Astrocyte (in vitro differentiated cells and primary cell): ENCODE measurements at regions not wholly inside any gene's neighbourhood (a gene's known extent, or its start where the extent isn't known, plus 50 kb on each side); places are given as distances from the start of the nearest gene placed in this dataset.

ENCODE experiments used
- DNase-seq: peaks from one replicate; pipeline ENCODE4 v3.0.0-alpha.2; 2010; ENCODE audit warnings: low read depth
- FAIRE-seq: peaks from 2 replicates; lab custom pipeline; 2011; peaks lifted over from hg19 to GRCh38; lab: Jason Lieb, UNC
- H2AFZ ChIP-seq: 2 replicates; pipeline ENCODE4 v1.6.0; 2012; ENCODE audit warnings: low read depth, low read length, inconsistent platforms
- H3K27ac ChIP-seq: 2 replicates; pipeline ENCODE4 v1.5.1; 2011; ENCODE audit warnings: low read depth, low read length, inconsistent platforms
- H3K27me3 ChIP-seq: 2 replicates; pipeline ENCODE4 v1.6.0; 2011; ENCODE audit warnings: low read length, inconsistent platforms; ENCODE audit not compliant: insufficient read depth
- H3K36me3 ChIP-seq: 2 replicates; pipeline ENCODE4 v1.5.1; 2011; ENCODE audit warnings: low read length, inconsistent platforms; ENCODE audit not compliant: insufficient read depth
- H3K4me1 ChIP-seq: 2 replicates; pipeline ENCODE4 v1.5.1; 2011; ENCODE audit warnings: low read length, inconsistent platforms; ENCODE audit not compliant: insufficient read depth
- H3K4me2 ChIP-seq: 2 replicates; pipeline ENCODE4 v1.6.0; 2012; ENCODE audit warnings: low read length, inconsistent platforms
- H3K4me3 ChIP-seq: 2 replicates; pipeline ENCODE4 v1.5.1; 2011; ENCODE audit warnings: low read depth, mild to moderate bottlenecking, low read length, inconsistent platforms; ENCODE audit not compliant: insufficient read depth
- H3K79me2 ChIP-seq: 2 replicates; pipeline ENCODE4 v1.6.0; 2012; ENCODE audit warnings: mild to moderate bottlenecking, low read length, inconsistent platforms; ENCODE audit not compliant: insufficient read depth
- H3K9ac ChIP-seq: 2 replicates; pipeline ENCODE4 v1.6.0; 2012; ENCODE audit warnings: mild to moderate bottlenecking, low read length, inconsistent platforms
- H3K9me3 ChIP-seq: 2 replicates; pipeline ENCODE4 v1.5.1; 2012; ENCODE audit warnings: low read depth, mild to moderate bottlenecking, low read length, inconsistent platforms; ENCODE audit not compliant: insufficient read depth
- H4K20me1 ChIP-seq: 2 replicates; pipeline ENCODE4 v1.6.0; 2012; ENCODE audit warnings: low read length, inconsistent platforms; ENCODE audit not compliant: insufficient read depth
- H3K27ac Mint-ChIP-seq: one replicate; pipeline ENCODE4 v1.8.0; 2021; ENCODE audit warnings: mild to moderate bottlenecking, mixed read lengths; ENCODE audit not compliant: unreplicated experiment
- H3K27me3 Mint-ChIP-seq: one replicate; pipeline ENCODE4 v1.8.0; 2021; ENCODE audit warnings: low read depth, mixed read lengths; ENCODE audit not compliant: unreplicated experiment
- H3K36me3 Mint-ChIP-seq: one replicate; pipeline ENCODE4 v1.8.0; 2021; ENCODE audit warnings: low read depth, mixed read lengths; ENCODE audit not compliant: unreplicated experiment
- H3K4me1 Mint-ChIP-seq: one replicate; pipeline ENCODE4 v1.8.0; 2021; ENCODE audit warnings: low read depth, mixed read lengths; ENCODE audit not compliant: unreplicated experiment
- H3K4me3 Mint-ChIP-seq: one replicate; pipeline ENCODE4 v1.8.0; 2021; ENCODE audit warnings: mild to moderate bottlenecking, moderate library complexity, mixed read lengths; ENCODE audit not compliant: unreplicated experiment
- H3K9me3 Mint-ChIP-seq: one replicate; pipeline ENCODE4 v1.8.0; 2021; ENCODE audit warnings: mild to moderate bottlenecking, mixed read lengths; ENCODE audit not compliant: unreplicated experiment
- EZH2 ChIP-seq: IDR thresholded peaks from 2 replicates; pipeline ENCODE4 v1.6.1; 2012; ENCODE audit warnings: mild to moderate bottlenecking, low read length, inconsistent platforms; ENCODE audit not compliant: insufficient read depth
- TF ChIP-seq, protein P1 (sequence below): IDR thresholded peaks from 2 replicates; pipeline ENCODE4 v1.5.1; 2011; ENCODE audit warnings: low read depth, mild to moderate bottlenecking, inconsistent platforms, low read length, moderate library complexity; ENCODE audit not compliant: insufficient read depth

DNA sequence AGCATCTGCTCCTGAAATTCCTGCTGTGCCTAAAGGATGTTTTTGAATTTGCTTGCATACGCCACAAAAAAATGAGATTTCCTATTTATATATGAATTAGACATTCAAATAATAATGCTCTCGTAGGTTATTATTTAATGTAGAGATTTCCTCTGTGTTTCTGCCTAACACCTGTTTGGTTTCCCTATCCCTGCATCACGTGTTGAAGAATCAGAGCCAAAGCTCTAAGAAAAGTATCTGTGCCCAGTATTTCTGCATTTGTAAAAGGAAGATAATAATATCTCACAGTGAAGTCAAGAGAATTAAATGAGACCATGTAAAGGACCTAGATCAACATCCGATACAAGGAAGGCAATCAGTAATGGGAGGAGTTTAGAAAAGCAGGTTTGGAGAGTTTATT lies 179.5 kb downstream of the HNRNPD start:
- Histone ChIP-seq H3K79me2 (no peaks in the 10 kb centered on the region), H2AFZ (no peak overlapping the region), H3K4me2 (no peak overlapping the region), H3K4me1 (no peaks in the 10 kb centered on the region), H3K27ac (no peak overlapping the region), H3K9ac (no peak overlapping the region), H3K36me3 (no peaks in the 10 kb centered on the region), H4K20me1 (no peaks in the 10 kb centered on the region), H3K9me3 (no peaks in the 10 kb centered on the region), H3K27me3 (no peaks in the 10 kb centered on the region), H3K4me3 (no peak overlapping the region)
- Mint-ChIP-seq H3K27me3 (peaks cover 19% of the 10 kb centered on the region), H3K4me1 (no peaks in the 10 kb centered on the region), H3K9me3 (no peaks in the 10 kb centered on the region), H3K36me3 (no peaks in the 10 kb centered on the region), H3K27ac (no peak overlapping the region), H3K4me3 (no peak overlapping the region)
- TF ChIP-seq, protein P1, sequence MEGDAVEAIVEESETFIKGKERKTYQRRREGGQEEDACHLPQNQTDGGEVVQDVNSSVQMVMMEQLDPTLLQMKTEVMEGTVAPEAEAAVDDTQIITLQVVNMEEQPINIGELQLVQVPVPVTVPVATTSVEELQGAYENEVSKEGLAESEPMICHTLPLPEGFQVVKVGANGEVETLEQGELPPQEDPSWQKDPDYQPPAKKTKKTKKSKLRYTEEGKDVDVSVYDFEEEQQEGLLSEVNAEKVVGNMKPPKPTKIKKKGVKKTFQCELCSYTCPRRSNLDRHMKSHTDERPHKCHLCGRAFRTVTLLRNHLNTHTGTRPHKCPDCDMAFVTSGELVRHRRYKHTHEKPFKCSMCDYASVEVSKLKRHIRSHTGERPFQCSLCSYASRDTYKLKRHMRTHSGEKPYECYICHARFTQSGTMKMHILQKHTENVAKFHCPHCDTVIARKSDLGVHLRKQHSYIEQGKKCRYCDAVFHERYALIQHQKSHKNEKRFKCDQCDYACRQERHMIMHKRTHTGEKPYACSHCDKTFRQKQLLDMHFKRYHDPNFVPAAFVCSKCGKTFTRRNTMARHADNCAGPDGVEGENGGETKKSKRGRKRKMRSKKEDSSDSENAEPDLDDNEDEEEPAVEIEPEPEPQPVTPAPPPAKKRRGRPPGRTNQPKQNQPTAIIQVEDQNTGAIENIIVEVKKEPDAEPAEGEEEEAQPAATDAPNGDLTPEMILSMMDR, result no peak
- FAIRE-seq (no peak), DNase-seq (no peak)

GRCh38 chr4:82192017-82192673 lies 181.6 kb downstream of the HNRNPD start:
- H3K36me3 ChIP-seq, result no peaks in the 10 kb centered on the region
- no peaks in the 10 kb centered on the region for H3K36me3 Mint-ChIP-seq
- TF ChIP-seq, protein P1, result no peak
- TF ChIP-seq EZH2, result no peak
- no peak overlapping the region for H3K27ac ChIP-seq
- no peak overlapping the region for H3K4me2 ChIP-seq
- no peak overlapping the region for H3K27ac Mint-ChIP-seq
- FAIRE-seq (no peak), DNase-seq (no peak)
- H3K4me3 ChIP-seq, result no peak overlapping the region
- no peaks in the 10 kb centered on the region for H3K4me1 ChIP-seq
- H3K9ac ChIP-seq, result no peak overlapping the region
- no peaks in the 10 kb centered on the region for H3K9me3 ChIP-seq
- peaks cover 2% of the 10 kb centered on the region for H3K9me3 Mint-ChIP-seq
- H3K4me3 Mint-ChIP-seq, result no peak overlapping the region
- no peak overlapping the region for H2AFZ ChIP-seq
- H3K79me2 ChIP-seq, result no peaks in the 10 kb centered on the region
- no peaks in the 10 kb centered on the region for H3K4me1 Mint-ChIP-seq
- no peaks in the 10 kb centered on the region for H3K27me3 ChIP-seq
- H4K20me1 ChIP-seq, result no peaks in the 10 kb centered on the region
- H3K27me3 Mint-ChIP-seq, result peaks cover 19% of the 10 kb centered on the region

GRCh38 chr4:82181789-82182188 lies 192.0 kb downstream of the HNRNPD start:
- TF ChIP-seq, protein P1, result no peak
- no peak for TF ChIP-seq EZH2
- no peaks in the 10 kb centered on the region for H4K20me1 ChIP-seq
- H3K4me3 Mint-ChIP-seq, result no peak overlapping the region

More at GRCh38 chr4:82181789-82182188, 192.0 kb downstream of the HNRNPD start:
- H3K4me3 ChIP-seq, result no peak overlapping the region
- H3K27me3 ChIP-seq, result no peaks in the 10 kb centered on the region
- H3K4me2 ChIP-seq, result no peak overlapping the region
- Mint-ChIP-seq H3K27me3 (peaks cover 41% of the 10 kb centered on the region), H3K9me3 (peaks cover 6% of the 10 kb centered on the region), H3K27ac (no peak overlapping the region), H3K36me3 (no peaks in the 10 kb centered on the region), H3K4me1 (no peaks in the 10 kb centered on the region)
- no peak overlapping the region for H3K27ac ChIP-seq
- FAIRE-seq, result no peak
- H3K9me3 ChIP-seq, result no peaks in the 10 kb centered on the region
- H3K36me3 ChIP-seq, result no peaks in the 10 kb centered on the region
- no peak overlapping the region for H2AFZ ChIP-seq
- H3K9ac ChIP-seq, result no peak overlapping the region
- no peaks in the 10 kb centered on the region for H3K79me2 ChIP-seq
- H3K4me1 ChIP-seq, result no peaks in the 10 kb centered on the region
- no peak for DNase-seq
